IPS DF 4.7 (cell line): ENCODE measurements at regions not wholly inside any gene's neighbourhood (a gene's known extent, or its start where the extent isn't known, plus 50 kb on each side); places are given as distances from the start of the nearest gene placed in this dataset.

ENCODE experiments used
- DNase-seq: peaks from one replicate; pipeline ENCODE4 v3.0.0-alpha.2; 2013; ENCODE audit warnings: low spot score; ENCODE audit errors: extremely low read depth

DNA sequence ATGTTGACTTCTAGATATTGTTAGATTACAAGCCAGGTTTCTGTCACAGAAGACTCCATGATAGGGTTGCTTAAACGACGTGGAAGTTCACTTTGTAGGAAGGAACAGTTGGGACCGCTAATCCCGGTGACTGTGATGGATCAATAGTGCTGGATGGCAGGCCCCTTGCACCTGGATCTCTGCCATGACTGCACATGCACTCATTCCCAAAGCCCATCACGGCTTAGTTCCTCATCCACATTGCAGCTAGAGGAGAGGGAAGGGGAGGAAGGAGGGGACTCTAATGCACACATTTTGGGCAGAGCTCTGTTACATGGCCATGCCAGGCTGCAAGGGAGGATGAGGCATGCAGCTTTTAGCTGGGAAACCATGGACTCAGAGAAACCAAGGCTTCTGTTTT is 773.7 kb upstream of the RAB6C start:
- no peak for DNase-seq

DNA sequence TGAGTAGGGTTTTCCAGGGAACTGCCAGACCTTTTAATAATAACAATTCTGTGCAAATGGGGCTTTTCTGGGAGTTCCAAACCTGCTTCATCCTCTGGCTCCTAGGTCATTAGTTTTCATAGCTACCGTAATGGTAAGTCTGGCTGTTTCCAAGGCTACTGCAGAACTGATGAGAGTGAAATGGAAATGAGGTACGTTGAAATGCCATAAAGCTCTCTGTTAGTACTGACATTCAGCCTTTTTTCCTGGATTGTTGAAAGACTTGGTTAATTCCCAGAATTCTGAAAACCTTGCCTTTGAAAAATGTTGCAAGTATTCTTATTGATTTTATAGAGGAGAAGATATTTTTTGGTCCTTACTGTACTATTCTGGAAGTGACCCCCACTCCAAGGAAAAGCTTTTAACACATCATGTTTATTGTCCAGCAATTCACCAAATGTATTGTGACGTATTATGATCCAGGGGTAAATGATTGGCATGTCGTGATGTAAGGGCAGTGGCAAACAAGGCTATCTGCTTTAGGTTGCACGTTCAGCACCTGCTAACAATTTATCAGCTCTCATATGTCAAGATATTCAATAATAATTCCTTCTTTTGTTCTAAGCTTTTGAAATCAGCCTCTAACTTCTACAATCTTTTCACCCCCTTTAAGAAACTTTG is 767.0 kb upstream of the RAB6C start:
- no peak for DNase-seq

DNA sequence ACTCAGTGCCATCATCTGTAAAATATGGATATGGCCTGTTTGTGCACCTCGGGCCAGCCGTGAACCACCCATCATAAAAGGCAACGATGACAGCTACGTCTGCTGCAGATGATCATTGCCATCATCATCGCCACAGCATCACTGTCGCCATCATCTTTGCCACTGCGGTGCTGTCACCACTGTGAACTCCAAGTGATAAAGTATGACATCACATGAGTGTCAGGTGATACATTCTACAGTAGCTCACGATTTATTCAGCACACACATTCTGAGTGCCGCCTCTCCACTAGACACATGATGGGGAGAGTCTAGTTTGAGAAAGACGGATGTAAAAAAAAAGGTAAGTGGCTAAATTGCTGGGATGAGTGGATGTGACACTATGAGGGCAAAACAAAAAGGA is 755.4 kb upstream of the RAB6C start:
- DNase-seq = no peak

DNA sequence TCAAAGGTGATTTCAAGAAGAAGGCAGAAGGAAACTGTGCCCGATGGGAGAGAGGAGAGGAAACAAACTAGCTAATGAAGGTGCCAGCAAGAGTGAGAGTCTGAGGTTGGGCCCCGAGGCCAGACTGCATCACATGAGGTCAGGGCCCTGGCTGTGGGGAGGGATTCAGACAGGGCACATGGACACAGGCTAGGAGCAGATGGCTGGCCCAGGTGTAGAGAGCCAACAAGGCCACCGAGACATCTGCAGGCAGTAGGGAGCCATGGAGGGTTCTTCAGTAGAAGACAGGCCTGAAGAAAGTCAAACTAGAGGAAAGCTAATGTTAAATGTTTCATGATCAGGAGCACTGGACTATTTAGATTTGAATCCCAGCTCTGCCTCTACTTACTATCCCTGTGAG is 755.0 kb upstream of the RAB6C start:
- DNase-seq = no peak

DNA sequence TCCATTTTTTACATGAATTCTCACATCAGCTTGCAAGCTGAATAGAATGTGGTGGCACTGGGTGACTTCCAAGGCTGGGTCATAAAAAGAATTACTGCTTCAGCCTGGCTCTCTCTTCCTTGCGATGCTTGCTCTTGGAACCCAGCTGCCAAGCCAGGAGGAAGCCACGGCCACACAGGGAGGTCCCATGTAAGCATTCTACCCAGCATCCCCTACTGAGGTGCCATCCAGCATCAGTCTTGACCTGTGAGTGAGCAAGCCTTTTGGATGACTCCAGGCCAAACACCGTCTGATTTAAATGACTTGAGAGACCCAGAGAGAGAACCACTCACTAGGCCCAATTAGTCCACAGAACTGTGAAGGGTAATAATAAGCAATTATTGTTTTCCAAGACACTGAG is 750.3 kb upstream of the RAB6C start:
- DNase-seq = no peak

DNA sequence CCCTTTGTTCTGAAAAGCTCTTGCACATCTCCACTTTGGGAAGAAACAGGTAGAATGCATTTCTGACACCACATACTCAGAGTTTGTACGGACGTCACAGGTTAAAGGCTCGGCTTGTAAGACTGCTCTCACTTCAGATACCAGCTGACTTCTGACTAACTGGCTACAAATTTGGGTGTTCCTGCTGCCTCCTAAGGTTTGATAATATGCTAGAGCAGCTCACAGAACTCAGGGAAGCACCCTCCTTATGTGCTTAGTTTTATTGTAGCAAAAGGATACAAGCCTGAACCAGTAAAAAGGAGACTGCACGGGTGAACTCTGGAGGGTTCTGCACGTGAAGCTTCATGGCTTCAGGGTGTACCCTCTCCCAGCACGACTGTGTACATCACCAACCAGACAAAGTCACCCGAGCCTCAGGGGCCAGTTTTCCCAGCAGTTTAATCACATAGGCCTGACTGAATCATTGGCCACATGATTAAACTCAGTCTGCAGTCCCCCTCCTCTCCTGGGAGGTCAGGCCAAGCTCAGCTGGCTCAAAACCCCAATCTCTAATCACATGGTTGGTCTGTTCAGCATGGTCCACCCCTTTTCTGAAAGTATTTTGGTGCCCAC is 749.5 kb upstream of the RAB6C start:
- no peak for DNase-seq

DNA sequence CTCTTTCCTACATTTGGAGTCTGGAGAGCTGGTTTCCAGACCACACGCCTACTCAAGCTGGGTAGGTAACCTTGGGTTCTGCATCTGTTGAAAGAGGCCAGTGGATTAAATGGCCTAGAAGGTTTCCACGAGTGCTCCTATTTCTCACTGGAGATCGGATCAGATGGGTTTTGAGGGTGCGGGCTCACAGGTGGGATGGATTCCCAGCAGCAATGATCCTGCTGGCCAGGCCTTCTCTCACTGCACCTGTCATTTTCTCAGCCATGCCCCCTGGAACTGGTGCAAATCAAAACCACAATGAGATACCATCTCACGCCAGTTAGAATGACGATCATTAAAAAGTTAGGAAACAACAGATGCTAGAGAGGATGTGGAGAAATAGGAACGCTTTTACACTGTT is 747.5 kb upstream of the RAB6C start:
- DNase-seq = no peak

DNA sequence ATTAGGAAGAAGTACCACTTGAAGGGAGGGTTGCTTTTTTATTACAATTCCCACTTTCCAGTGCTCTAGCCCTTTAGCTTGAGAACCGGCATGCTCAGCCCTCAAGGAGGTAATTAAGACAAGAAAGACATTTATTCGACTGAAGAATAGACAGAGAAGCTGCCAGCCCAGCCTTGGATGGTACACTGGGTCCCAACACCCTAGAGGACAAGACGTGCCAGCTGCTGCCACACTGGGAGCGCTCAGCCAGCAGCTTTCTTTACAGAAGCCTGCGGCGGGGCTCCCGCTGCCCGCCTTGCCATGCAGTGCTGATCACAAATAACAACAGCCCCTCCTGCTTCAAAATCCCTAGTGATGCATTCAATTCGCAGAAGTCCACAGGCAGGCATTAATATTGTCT is 746.3 kb upstream of the RAB6C start:
- no peak for DNase-seq

DNA sequence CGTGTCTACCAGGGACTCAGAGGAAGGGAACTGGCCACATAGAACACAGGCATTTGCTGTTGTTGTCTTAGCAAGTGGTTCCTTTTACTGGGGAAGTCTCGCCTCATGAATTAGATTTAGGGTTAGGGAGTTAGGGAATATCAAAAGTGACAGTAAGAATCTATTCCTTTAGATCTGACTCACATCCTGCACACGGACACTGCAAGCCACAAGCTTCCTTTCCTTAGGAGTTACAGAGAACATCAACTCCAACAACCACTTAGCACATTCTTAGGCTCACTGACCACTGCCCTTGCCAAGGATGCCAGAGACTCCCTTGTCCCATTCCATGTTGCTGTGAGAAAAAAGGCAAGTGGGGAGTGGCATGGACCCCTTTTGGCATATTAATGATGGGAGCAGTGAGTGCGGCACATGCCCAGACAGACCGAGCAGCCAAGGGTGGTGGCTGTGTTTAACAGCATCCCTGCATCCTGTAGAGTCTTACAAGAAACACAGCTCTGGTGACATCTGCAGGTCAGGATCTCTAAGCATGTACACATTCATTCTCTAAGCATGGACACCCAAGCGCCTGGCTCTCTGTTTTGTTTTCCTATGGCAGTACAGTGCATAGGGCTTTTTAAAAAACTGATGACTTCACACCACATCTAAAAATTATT is 745.6 kb upstream of the RAB6C start:
- DNase-seq = no peak

DNA sequence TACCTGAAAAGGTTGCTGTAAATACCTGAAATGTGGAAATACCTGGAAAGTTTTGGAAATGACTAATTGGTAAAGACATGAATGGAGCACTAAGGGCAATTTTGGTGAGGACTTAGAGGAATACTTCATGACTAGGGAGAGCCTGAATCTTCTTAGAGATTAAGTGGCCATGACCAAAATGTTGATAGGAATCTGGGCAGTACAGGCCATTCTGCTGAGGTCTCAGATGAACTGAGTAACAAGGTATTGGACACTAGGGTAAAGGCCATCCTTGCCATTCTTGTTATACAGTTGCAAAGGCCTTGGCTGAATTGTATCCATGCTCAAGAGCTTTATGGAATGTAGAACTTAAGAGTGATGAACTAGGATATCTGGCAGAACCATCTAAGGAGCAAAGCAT is 742.9 kb upstream of the RAB6C start:
- no peak for DNase-seq

DNA sequence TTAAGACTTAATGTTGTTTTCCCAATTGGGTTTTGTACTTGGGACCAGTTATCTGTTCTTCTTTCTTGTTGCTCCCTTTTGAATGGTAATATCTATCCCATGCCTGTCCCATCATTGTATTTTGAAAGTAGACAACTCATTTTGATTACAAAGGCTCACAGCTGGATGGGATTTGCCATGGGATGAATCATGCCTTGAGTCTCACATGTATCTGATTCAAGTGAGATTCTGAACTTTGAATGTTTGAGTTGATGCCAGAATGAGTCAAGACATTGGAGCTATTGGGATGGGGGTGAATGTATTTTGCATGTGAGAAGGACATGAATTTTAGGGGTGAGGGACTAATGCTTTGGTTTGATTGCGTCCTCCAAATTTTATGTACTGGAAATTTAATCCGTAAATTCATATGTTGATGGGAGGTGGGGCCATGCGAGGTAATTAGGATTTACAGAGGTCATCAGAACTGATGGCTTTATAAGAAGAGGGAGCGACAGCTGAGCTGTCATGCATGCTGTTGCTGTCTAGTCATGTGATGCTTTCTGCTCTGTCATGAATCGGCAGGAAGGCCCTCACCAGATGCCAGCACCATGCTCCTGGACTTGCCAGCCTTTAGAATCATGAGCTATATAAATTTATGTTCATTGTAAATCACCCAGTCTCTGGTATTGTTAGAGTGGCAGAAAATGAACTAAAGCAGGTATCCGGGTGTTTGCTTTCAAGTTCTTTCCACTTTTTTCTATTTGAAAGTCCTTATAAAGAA is 741.3 kb upstream of the RAB6C start:
- DNase-seq = no peak

DNA sequence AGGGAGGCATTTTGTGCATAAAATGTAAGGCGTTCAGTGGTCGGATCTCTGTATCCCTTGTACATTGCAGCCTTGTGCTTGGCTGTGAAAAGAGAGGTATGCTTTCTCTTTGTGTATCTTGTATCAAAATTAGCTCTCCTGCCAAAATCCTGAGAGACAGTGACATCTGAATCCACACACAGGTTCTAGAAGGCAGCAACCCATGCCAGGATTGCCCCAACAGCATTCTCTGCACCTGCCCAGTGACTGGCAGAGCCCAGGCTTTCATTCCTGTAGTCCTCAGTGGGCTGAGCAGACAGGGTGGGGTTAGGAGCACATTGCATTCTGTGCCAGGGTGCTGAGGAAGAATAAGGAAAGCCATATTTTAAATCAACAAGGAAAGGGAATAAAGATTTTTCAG is 740.3 kb upstream of the RAB6C start:
- DNase-seq = no peak

DNA sequence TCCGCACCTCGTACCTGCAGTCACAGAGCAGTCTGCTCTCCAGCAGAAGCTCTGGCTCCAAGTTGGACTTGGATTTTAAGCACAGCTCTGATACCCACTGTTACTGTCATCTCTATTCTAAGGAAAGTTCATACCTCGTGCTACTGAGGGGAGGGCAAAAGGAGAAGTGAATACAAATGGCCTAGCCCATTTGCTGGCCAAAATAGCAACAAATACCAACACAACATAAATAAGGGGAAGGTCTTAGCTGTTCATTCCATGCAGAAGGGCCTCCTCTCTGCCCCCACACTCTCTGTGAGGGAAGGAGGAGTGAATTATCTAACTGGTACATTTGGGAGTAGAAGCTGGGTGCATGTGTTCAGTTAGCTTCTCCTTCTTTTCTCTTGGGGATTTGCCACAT is 739.4 kb upstream of the RAB6C start:
- DNase-seq = no peak

DNA sequence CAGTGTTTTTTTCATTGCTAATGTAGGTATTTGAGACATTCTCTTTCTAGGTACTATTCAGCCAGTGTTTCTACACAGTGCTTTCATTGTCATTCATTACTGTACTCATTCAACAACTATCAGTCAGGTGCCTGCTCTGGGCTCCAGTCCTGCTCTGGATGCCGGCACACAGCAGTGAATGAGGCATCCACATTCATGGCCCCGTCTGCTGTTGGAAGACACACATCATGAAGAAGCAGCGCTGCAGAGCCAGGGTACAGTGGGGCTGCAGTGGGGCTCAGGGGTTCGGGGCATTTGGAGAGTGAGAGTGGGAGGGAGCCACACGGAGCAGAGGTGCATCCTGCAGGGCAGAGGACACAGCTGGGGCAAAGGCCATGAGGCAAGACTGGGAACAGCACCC is 737.2 kb upstream of the RAB6C start:
- DNase-seq = no peak

DNA sequence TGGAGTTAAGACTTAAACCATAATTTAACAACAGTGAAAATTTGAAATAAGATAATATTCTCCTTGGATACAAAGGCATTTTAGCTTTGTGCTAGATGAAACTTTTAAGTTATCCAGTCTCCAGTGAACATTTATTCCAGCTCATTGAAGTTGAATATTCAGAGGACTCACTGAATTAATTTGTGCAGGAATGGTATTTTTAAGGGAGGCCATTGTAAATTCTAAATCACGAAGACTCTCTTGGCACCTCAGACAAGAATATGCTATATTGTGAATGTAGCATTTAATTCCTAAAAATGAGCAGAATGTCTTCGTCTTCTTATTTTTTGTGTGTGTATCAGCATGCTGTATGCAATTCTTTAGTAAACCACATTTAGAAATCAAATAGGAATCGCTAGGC is 731.7 kb upstream of the RAB6C start:
- DNase-seq = no peak

DNA sequence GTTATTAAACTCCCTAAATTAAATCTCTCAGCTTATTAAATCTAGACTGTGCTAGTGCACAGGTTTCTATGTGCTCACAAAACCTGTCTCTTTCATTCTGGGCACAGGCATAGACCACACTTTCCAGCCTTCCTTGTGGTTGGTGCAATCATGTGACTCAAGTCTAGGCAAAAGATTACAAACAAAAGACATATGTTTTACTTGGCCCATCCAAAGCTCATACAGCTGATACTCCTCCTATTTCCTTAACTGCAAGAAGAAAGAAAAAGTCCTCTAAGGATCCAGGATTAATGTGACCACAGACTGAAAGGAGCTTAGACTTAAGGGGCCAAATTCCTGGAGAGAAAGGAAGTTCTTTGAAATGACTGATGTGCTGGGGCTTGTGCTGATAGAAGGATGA is 731.3 kb upstream of the RAB6C start:
- DNase-seq = no peak

DNA sequence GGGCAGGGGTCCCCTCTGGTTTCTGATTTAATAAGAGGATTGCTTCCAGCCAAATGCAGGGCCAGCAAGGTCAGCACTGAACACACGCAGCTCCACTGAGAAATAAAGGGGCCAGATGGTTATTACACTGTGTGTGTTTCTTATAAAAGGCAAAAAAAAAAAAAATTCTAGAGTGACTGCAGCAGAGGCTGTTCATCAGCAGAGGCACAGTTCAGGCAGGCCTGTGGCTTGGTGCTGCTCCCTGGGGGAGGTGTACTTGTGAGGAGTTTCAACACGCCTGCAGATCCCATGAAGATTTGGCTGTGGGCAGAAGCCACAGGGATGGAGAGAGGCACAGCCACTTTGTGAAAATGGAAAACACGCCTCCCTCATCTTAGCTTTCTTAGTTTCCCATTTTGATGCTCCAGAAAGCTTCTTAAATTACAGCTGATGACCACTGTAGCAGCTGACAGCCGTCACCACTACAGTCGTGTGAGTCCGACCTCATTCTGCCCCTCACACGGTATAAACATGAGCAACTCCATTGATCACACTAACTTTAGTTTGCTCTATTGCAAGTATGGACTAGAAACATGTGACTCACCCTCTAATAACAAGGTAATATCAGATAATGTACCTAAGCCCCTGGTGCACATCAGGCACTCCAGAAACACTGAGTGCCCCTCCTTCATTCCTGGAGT is 726.5 kb upstream of the RAB6C start:
- DNase-seq = no peak

DNA sequence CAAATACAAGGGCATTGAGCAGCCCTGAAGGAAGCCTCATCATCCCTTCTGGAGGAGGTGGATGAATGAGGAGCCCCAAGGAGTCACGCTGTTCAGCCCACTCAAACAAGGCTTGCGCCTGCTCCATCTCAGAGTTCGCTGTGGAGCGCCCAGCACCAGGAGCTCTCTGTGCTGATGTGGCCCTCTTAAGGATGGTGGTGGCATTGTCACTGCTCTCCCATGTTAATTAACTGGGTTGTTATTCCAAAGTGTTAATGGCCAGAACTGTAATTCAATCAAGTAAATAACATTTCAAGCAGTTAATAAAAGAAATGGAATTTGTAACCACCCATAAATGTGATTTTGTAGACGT is 726.0 kb upstream of the RAB6C start:
- no peak for DNase-seq

DNA sequence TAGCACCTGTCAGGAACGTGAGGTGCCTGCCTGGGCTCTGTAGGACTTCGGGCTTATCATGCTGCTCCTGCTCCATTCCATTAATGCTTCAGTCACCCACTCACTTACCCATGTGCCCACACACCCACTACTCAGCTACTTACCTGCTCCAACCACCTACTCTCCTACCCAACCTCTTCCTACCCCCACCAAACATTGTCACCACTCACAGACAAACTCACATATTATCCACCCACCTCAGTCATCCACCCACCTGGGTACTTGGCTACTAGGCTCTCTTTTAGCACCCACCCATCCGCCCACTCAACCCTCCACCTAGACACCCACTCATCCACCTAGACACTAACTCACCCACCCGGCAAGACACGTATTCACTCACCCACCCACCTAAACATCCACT is 724.7 kb upstream of the RAB6C start:
- DNase-seq = no peak

DNA sequence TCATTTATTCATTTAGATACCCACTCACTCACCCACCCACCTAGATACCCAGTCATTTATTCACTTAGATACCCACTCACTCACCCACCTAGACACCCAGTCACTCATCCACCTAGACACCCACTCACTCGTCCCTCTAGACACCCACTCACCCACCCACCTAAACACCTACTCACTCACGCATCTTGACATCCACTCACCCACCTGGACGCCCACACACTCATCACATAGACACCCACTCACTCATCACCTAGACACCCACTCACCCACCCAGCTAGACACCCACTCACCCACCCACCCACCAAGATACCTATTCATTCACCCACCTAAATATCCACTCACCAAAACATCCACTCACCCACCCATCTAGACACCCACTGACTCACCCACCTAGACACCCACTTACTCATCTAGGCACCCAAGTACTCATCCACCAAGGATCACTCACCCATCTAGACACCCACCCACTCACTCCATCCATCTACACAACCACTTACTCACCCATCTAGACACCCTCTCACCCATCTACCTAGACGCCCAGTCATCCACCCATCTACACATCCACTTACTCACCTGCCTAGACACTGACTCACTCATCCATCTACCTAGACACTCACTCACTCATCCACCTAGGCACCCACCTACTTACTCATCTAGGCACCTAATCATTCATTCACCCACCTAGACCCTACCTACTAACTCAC is 723.7 kb upstream of the RAB6C start:
- DNase-seq = no peak

DNA sequence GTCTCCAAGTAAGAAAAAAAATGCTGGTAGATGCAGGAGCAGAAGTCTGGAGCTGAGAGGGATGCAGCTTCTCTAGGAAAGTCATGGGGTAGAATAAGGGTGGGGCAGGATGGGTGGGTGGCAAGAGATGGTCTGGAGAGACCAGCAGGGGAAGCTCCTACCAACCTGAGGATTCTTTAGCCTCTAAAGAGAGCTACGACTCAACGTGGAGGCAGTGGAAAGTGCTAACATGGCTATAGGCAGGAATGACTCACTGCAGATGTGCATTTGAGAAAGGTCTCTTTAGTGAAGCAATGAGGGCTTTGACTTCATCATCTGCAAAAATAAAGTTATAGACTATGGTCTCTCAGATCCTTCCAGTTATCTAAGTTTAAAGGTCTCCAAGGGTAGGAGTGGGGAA is 722.8 kb upstream of the RAB6C start:
- no peak for DNase-seq
